Ovary (tissue), 7 donors: ENCODE measurements at regions not wholly inside any gene's neighbourhood (a gene's known extent, or its start where the extent isn't known, plus 50 kb on each side); places are given as distances from the start of the nearest gene placed in this dataset.
"Not testable (repeated sequence)": the region's sequence is repeated elsewhere in the genome, so short reads cannot be mapped to it uniquely, and the experiment has no call there.

ENCODE experiments used
- DNase-seq, 5 donors: peaks; one replicate each; pipeline ENCODE4 v3.0.0-alpha.2; 2019 to 2020
- H3K27ac ChIP-seq, 2 donors: fragments of 200-600 bp; one replicate each; pipeline versions ENCODE4 v1.5.1 to v1.8.0; 2019 to 2022
- H3K27me3 ChIP-seq: fragments of 200-600 bp; one replicate; pipeline ENCODE4 v1.8.0; 2022
- H3K36me3 ChIP-seq: fragments of 200-600 bp; sonication (generic); one replicate; pipeline ENCODE4 v1.5.1; 2019
- H3K4me1 ChIP-seq: one replicate; pipeline ENCODE4 v1.8.1; 2013; ENCODE audit warnings: mild to moderate bottlenecking, moderate library complexity; ENCODE audit not compliant: insufficient read depth
- H3K4me3 ChIP-seq: fragments of 200-600 bp; sonication (generic); one replicate; pipeline ENCODE4 v1.5.1; 2017
- H3K9me3 ChIP-seq, 2 donors: fragments of 200-600 bp in 1 of 2; sonication (generic) in 1 of 2; one replicate each; pipeline versions ENCODE4 v1.5.1 to v1.8.1; 2013 to 2019; ENCODE audit warnings: mild to moderate bottlenecking in 1 of 2, moderate library complexity in 1 of 2
- CTCF ChIP-seq, 3 donors: fragments of 450-650 bp in 2 of 3; fragments of 200-600 bp in 1 of 3; IDR thresholded peaks; one replicate each; pipeline versions ENCODE4 v1.5.1 to v1.8.0; 2016 to 2022; ENCODE audit warnings: antibody characterized with exemption in 3 of 3, mild to moderate bottlenecking in 1 of 3
- EP300 ChIP-seq: sonication (generic); formaldehyde crosslinking; IDR thresholded peaks from one replicate; pipeline ENCODE4 v1.6.1; 2017; ENCODE audit warnings: antibody characterized with exemption
- POLR2A ChIP-seq: fragments of 450-650 bp; IDR thresholded peaks from one replicate; pipeline ENCODE4 v1.6.1; 2017; ENCODE audit warnings: antibody characterized with exemption, mild to moderate bottlenecking, moderate library complexity
- WGBS, 3 donors: extraction: QIAGEN DNeasy Blood & Tissue Kit in 1 of 3; methylation state at CpG; one replicate each; pipeline versions ENCODE4 v1.1.5 to v1.1.7; 2013 to 2017; 5-methylcytosine and 5-hydroxymethylcytosine counted together
- intact Hi-C, 4 donors: fragments of 100-400 bp; cut with DNase I; formaldehyde crosslinking; loops; one replicate each; pipeline versions ENCODE4 v1.11.0 to v1.15.1; 2022 to 2023
- donor health status: DM: no; HTN: no; CAD: no; lungs with moderate emphysema.
- donor health status: DM: no; HTN: no; CAD: no.
- donor health status: Bipolar disorder and iron deficiency.
- donor health status: DM: no; HTN: no; CAD: no.
- donor health status: DM: yes; HTN: yes; CAD: no.

- Histone ChIP-seq H3K27me3 (no peaks in the 10 kb centered on the region), H3K27ac (no peak overlapping the region), H3K36me3 (no peaks in the 10 kb centered on the region), H3K4me1 (no peaks in the 10 kb centered on the region), H3K4me3 (no peak overlapping the region), H3K9me3 (no peaks in the 10 kb centered on the region)
- DNase-seq = no peak
- intact Hi-C loops = no loop called here
- WGBS, 3 donors = 69 to 83% (median 83%) methylated on average over 1 of the region's 1 CpG
- TF ChIP-seq POLR2A (no peak), CTCF (IDR thresholded peaks at IDR 0.05) (no peak), EP300 (no peak)
Observed at GRCh38 chr3:82607391-82607790, 845.9 kb upstream of the GBE1 start.

GRCh38 chr3:82596805-82597204, 835.4 kb upstream of the GBE1 start:
- intact Hi-C loops = no loop called here

GRCh38 chr3:82595530-82595929, 834.1 kb upstream of the GBE1 start:
- Histone ChIP-seq H3K4me1 (no peaks in the 10 kb centered on the region), H3K4me3 (no peak overlapping the region), H3K27me3 (no peaks in the 10 kb centered on the region), H3K36me3 (no peaks in the 10 kb centered on the region), H3K9me3 (peaks cover 0 to 5% of the 10 kb centered on the region in 2 donors), H3K27ac (no peak overlapping the region)
- 90 to 94% (median 93%) methylated on average over 2 of the region's 2 CpGs for whole genome bisulfite sequencing, 3 donors
- DNase-seq = no peak
- no peak for TF ChIP-seq CTCF (IDR thresholded peaks at IDR 0.05)
- TF ChIP-seq EP300 = no peak
- TF ChIP-seq POLR2A = no peak
- intact Hi-C loops = no loop called here

More at GRCh38 chr3:82596805-82597204, 835.4 kb upstream of the GBE1 start:
- TF ChIP-seq CTCF (IDR thresholded peaks at IDR 0.05) = no peak
- TF ChIP-seq POLR2A = no peak
- no peak for TF ChIP-seq EP300
- Histone ChIP-seq H3K27me3 (no peaks in the 10 kb centered on the region), H3K36me3 (no peaks in the 10 kb centered on the region), H3K4me1 (no peaks in the 10 kb centered on the region), H3K4me3 (no peak overlapping the region), H3K9me3 (peaks cover 0 to 5% of the 10 kb centered on the region in 2 donors), H3K27ac (no peak overlapping the region)
- no peak for DNase-seq
- WGBS, 3 donors = 50 to 72% (median 56%) methylated on average over 1 of the region's 1 CpG

- no peaks in the 10 kb centered on the region for H3K27me3 ChIP-seq
- no peak overlapping the region for H3K4me3 ChIP-seq
- no peaks in the 10 kb centered on the region for H3K36me3 ChIP-seq
- TF ChIP-seq CTCF (IDR thresholded peaks at IDR 0.05) (no peak), POLR2A (no peak), EP300 (no peak)
- intact Hi-C loops = no loop called here
- no peak overlapping the region for H3K27ac ChIP-seq
- H3K4me1 ChIP-seq = no peaks in the 10 kb centered on the region
- DNase-seq = no peak
- H3K9me3 ChIP-seq = no peaks in the 10 kb centered on the region
Observed at GRCh38 chr3:82587174-82587573, 825.7 kb upstream of the GBE1 start.

- WGBS, 3 donors = 44 to 67% (median 58%) methylated on average over 3 of the region's 3 CpGs
- intact Hi-C loops = no loop called here
- Histone ChIP-seq H3K36me3 (no peaks in the 10 kb centered on the region), H3K27ac (no peak overlapping the region), H3K27me3 (no peaks in the 10 kb centered on the region), H3K4me3 (no peak overlapping the region), H3K9me3 (no peaks in the 10 kb centered on the region), H3K4me1 (no peaks in the 10 kb centered on the region)
- no peak for TF ChIP-seq CTCF (IDR thresholded peaks at IDR 0.05)
- TF ChIP-seq EP300 = no peak
- no peak for TF ChIP-seq POLR2A
- no peak for DNase-seq
Observed at GRCh38 chr3:82586414-82586813, 825.0 kb upstream of the GBE1 start.

- H3K4me1 ChIP-seq, intact Hi-C loops, H3K36me3 ChIP-seq, H3K4me3 ChIP-seq, H3K9me3 ChIP-seq, H3K27ac ChIP-seq, H3K27me3 ChIP-seq, DNase-seq: not testable (repeated sequence)
- 85 to 95% (median 92%) methylated on average over 5 of the region's 5 CpGs for WGBS, 3 donors
Observed at GRCh38 chr3:82586002-82586401, 824.6 kb upstream of the GBE1 start.

- DNase-seq, H3K36me3 ChIP-seq, H3K27ac ChIP-seq, H3K4me3 ChIP-seq, H3K4me1 ChIP-seq, H3K9me3 ChIP-seq, intact Hi-C loops, H3K27me3 ChIP-seq: not testable (repeated sequence)
- 62 to 82% (median 70%) methylated on average over 2 of the region's 2 CpGs for WGBS, 3 donors
Observed at GRCh38 chr3:82585591-82585990, 824.1 kb upstream of the GBE1 start.
